HS-5 (cell line): ENCODE measurements at regions not wholly inside any gene's neighbourhood (a gene's known extent, or its start where the extent isn't known, plus 50 kb on each side); places are given as distances from the start of the nearest gene placed in this dataset.
"Not testable (repeated sequence)": the region's sequence is repeated elsewhere in the genome, so short reads cannot be mapped to it uniquely, and the experiment has no call there.

Experiments used
- DNase-seq: peaks from one replicate; pipeline ENCODE4 v3.0.0-alpha.2; 2012; ENCODE audit warnings: low read depth

DNA sequence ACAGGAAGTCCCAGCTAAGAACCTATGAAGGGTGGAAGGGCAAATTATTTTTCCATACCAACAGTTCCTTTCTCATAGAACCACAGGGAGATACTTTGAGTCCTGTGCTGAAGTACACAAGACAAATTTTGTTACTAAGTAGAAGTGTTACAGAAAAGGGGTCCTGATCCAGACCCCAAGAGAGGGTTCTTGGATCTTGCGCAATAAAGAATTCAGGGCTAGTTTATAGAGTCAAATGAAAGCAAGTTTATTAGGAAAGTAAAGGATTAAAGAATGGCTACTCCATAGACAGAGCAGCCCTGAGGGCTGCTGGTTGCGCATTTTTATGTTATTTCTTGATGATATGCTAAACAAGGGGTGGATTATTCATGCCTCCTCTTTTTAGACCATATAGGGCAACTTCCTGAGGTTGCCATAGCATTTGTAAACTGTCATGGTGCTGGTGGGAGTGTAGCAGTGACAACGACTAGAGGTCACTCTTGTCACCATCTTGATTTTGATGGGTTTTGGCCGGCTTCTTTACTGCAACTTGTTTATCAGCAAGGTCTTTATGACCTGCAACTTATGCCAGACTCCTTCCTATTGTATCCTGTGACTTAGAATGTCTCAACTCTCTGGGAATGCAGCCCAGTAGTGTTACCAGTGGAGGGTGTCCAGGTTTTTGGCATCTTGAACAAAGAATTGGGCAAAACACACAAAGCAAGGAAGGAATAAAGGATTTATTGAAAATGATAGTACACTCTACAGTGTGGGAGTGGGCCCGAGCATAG lies 409.4 kb downstream of the SH2D4B start:
- DNase-seq, result no peak

GRCh38 chr10:80949785-80950184 lies 412.1 kb downstream of the SH2D4B start:
- DNase-seq, result no peak

- DNase-seq, result no peak
These were observed 414.7 kb downstream of the SH2D4B start for GRCh38 chr10:80952436-80952835.

DNA sequence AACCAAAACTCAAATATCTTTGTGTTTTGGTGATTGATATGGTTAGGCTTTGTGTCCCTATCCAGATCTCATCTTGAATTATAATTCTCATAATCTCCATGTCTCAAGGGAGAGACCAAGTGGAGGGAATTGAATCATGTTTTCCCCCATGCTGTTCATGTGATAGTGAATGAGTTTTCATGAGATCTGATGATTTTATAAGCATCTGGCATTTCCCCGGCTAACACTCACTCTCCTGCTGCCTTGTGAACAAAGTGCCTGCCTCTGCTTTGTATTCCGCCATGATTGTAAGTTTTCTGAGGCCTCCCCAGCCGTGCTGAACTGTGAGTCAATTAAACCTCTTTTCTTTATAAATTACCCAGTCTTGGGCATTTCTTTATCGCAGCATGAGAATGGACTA lies 419.5 kb downstream of the SH2D4B start:
- no peak for DNase-seq

GRCh38 chr10:80964179-80964578 lies 426.5 kb downstream of the SH2D4B start:
- DNase-seq, result no peak

DNA sequence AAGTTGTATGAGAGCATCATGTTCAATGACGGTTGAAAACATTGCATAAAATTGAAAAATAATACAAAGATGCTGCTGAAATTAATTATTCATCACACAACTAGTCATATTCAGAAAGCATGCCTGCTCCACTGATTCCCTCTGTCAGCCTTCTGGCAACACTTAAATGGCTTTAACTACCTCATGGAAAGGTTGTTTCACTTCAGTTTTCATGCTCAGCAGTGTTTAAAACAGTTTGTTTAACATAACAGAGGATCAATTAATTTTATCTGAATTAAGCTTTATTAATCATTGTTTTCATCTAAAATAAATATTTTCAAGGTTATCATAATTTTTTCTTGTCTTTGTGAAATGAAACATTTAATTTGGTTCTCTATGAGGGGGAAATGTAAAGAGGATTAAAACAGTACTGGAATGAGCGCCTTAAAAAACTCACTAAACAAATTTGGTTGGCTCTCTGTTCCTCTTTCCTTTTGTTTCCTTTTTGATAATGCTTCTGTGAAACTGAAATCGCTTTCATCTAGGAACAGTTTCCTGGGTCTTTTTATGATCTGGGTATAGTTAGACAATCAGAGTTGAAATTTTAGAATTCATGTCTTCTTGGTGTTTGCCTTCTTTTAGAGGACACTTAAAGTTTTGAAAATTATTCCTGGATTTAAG lies 427.4 kb downstream of the SH2D4B start:
- no peak for DNase-seq

DNA sequence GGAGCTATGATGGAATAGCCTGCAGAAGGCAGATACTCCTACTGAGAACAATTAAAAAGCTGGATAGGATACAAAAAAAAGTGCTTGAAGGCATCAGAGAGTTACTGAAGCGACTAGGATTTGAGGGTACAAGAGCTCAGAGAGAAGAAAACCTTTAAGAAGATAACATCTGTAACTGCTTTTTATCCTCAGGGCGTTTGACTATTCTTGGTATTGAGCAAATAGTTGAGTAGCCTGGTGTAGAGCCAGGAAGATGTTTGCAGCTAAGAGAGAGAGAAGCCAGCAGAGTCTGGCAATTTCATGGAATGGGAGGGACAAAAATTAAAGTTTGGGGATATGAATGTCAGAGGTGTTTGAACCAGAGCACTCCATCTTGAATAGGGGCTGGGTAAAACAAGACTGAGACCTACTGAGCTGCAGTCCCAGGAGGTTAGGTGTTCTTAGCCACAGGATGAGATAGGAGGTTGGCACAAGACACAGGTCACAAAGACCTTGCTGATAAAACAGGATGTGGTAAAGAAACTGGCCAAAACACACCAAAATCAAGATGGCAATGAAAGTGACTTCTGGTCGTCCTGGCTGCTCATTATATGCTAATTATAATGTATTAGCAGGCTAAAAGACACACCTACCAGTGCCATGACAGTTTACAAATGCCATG lies 428.8 kb downstream of the SH2D4B start:
- DNase-seq, result no peak

DNA sequence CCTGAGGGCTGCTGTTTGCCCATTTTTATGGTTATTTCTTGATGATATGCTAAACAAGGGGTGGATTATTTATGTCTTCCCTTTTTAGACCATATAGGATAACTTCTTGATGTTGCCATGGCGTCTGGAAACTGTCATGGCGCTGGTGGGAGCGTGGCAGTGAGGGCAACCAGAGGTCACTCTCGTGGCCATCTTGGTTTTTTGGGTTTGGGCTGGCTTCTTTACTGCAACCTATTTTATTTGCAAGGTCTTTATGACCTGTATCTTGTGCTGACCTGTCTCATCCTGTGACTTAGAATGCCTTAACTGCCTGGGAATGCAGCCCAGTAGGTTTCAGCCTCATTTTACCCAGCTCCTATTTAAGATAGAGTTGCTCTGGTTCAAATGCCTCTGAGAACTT lies 429.7 kb downstream of the SH2D4B start:
- not testable (repeated sequence) for DNase-seq

- no peak for DNase-seq
These were observed 431.2 kb downstream of the SH2D4B start for GRCh38 chr10:80968903-80969302.

DNA sequence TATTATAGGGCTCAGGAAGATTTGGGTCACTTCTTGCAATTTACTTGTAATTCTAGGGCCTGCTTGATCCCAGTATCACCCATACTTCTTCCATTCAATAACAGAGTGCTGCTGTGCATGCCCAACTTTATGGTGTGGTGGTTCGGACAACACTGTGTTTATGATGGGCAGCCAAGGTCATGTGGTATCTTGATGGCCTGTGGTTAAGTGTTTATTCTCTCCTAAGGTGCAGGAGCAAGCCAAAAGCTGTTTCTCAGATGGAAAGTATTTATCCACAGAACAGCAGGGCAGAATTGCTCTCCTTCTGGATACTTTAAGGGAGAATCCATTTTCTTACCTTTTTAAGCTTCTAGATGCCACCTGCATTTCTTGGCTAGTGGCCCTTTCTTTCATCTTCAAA lies 433.8 kb downstream of the SH2D4B start:
- DNase-seq, result no peak

DNA sequence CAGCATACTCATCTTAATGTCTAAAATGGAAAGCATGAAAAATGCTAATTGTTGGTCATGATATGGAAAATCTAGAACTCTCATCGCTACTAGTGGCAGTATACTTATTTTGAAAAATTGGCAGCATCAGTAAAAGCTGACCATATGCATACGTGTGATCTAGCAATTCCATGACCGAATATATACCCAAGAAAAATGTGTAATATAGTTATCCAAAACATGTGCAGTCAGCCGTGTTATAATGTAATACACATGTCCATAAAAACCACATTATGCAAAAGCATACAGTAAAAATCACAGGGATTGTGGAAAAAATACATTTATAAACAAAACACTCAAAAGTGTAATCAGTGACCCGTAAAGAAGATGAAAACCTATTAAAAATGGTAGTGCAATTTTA lies 439.0 kb downstream of the SH2D4B start:
- no peak for DNase-seq

- no peak for DNase-seq
These were observed 447.4 kb downstream of the SH2D4B start for GRCh38 chr10:80985102-80985501.

DNA sequence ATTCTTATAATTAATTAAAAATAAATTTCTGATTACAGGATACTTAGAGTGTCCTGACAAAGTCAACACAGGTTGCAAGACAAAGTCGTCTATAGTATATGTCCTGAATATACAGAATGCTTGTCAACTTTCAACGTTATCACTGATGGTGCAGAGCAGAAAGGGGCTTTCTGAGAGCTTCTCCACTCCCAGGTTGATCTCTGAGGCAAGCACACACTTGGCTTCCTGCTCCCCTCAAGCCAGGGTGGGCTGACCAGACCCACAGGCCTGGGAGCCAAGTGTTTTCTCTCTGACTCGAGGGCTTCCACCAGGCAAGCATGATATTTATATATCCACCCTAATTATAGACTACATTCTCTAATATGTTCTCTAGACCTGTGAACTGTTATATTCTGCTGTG lies 448.9 kb downstream of the SH2D4B start:
- no peak for DNase-seq

DNA sequence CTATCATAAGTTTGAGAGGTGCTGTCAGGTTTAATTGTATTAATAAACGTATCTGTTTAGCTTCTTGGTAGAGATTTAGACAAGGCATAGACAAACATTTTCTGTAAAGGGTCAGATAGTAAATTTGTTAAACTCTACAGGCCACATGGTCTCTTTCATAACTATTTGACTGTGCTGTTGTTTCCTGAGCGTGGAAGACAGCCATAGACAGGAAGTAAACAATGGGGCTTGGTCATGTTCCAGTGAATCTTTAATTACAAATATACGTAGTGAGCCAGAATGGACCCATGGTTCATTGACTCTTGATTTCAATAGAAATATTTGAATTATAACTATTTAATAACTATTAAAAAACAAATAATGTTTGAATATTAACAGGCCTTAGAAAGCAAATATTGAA lies 451.1 kb downstream of the SH2D4B start:
- DNase-seq, result no peak

- no peak for DNase-seq
These were observed 459.0 kb downstream of the SH2D4B start for GRCh38 chr10:80996615-80997193.

DNA sequence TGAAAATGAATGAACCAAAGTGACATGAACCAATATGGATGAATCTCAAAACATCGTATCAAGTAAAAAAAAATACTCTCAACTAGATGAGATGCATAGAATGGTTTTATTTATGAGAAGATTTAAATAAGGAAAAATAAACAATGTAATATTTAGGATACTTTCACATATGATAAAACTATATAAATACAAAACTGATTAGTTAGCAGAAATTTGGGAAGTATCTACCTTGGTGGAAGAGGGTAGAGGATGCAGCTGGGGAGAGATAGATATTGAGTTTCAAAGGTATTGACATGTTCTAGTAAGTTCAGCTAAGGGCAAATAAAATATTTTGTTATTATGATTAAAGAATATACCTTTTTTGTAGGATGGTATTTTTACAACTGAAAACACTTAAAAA lies 463.1 kb downstream of the SH2D4B start:
- no peak for DNase-seq

DNA sequence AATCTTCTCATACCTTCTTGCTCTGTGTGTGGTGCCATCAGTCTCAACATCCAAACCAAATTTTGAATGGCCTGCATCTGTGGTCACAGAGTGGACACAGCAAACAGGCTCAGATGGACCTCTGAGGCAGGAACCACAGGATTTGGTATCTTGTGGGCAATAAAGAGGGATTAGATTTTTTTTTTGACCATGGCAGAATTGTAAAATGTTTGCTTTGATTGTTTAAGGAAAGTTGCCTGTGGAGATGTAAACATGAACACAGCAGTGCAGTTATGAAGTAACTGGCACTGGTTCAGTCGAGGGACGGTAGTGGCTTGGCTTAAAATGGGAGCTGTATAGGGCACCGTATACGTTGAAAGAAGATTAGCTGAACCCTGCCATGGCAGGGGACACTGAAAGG lies 464.7 kb downstream of the SH2D4B start:
- no peak for DNase-seq

- DNase-seq, result no peak
These were observed 470.2 kb downstream of the SH2D4B start for GRCh38 chr10:81007872-81008271.

DNA sequence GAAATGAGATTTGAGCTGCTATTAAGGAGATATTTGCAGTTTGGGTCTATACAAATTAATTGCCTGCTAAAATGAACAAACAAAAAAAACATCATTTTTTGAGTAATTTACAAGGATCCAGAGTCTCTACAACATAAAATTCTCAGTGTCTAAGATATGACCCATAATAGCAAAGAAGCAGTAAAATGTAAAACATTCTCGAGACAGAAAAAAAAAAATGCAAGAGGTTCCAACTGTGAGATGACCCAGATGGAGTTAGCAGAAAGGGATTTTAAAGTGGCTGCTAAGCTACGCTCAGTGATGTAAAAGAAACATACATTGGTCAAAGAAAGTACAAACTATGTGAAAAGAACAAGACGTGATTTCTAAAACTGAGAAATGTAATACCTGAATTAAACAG lies 471.0 kb downstream of the SH2D4B start:
- DNase-seq, result no peak

GRCh38 chr10:81009296-81009695 lies 471.6 kb downstream of the SH2D4B start:
- DNase-seq, result no peak

DNA sequence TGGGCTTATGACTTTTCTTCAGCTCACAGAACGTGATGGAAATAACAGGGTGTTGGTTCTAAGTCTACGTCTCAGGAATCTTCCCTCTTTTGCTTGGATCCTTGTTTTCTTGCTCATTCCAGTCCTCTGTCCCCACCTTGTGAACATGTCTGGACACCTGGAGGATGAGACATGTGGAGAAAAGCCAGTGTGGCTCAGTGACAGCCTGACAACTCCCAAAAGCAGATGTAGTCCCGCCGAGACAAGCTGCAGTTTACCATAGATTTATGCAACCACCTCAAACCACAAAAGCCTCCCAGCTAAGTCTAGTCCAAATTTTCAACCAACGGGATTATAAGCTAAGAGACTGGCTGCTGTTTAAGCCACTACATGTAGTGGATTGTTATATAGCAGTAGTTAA lies 476.1 kb downstream of the SH2D4B start:
- no peak for DNase-seq

DNA sequence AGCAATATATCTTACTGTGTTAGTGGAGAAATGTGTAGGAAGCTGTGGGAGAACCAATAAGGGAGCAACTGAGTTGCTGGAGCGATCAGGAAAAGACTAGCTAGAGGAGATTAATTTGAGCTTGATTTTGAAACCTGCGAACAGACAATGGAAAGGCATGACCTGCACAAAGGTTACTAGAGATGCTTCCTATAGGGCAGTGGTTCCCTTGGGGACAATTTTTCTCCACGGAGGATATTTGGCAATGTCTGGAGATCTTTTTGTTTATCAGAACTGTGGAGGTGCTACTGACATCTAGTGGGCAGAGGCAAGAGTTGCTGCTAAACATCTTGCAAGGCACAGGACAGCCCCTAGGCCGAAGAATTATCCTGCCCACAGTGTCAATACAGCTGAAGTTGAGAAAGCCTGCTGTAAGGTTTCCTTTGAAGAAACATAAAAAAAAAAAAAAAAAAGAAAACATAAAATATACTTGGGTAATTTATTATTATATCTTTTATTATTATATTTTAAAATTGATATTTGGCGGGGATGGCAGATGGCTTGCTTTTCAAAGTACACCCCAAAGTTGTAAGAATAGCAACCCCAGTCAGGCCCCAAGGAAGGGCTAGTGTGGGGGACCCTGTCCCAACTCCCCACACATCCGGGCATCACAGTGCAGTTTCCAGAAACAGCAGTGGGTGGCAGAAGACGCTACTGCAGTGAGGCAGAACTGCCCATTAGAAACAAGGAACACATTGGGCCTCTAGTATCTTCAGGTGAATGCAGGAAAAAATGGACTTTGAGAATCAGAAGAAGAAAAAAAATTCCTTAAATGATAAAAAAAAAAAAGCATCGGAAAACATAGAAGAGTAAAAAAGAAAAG lies 481.6 kb downstream of the SH2D4B start:
- DNase-seq, result no peak
